GM23338 (cell line): ENCODE measurements at regions not wholly inside any gene's neighbourhood (a gene's known extent, or its start where the extent isn't known, plus 50 kb on each side); places are given as distances from the start of the nearest gene placed in this dataset.

Experiments
- ATAC-seq: fragments of 200-7000 bp; cut with Tn5 transposase; 3 replicates; pipeline ENCODE4 v1.9.1; 2020
- DNase-seq: peaks from one replicate; pipeline ENCODE4 v3.0.0-alpha.2; 2015; ENCODE audit warnings: low spot score
- H2AFZ ChIP-seq: fragments of 200-600 bp; sonication (generic); 2 replicates; pipeline ENCODE4 v1.8.0; 2016; ENCODE audit warnings: antibody characterized with exemption, mild to moderate bottlenecking, moderate library complexity
- H3F3A ChIP-seq: fragments of 200-600 bp; sonication (generic); replicated peaks from 2 replicates; pipeline ENCODE4 v1.8.0; 2017; ENCODE audit warnings: antibody characterized with exemption, mixed run types, low read depth
- H3K27ac ChIP-seq: fragments of 200-600 bp; sonication (generic); 2 replicates; pipeline ENCODE4 v1.6.1; 2016; ENCODE audit warnings: low read depth
- H3K27me3 ChIP-seq: fragments of 200-600 bp; sonication (generic); 2 replicates; pipeline ENCODE4 v1.8.0; 2016; ENCODE audit warnings: mild to moderate bottlenecking, mixed run types, moderate library complexity; ENCODE audit not compliant: insufficient read depth
- H3K36me3 ChIP-seq: fragments of 200-600 bp; sonication (generic); 2 replicates; pipeline ENCODE4 v1.8.0; 2016; ENCODE audit warnings: mild to moderate bottlenecking; ENCODE audit not compliant: insufficient read depth
- H3K4me1 ChIP-seq: fragments of 200-600 bp; sonication (generic); 2 replicates; pipeline ENCODE4 v1.8.0; 2016; ENCODE audit warnings: mild to moderate bottlenecking, moderate library complexity; ENCODE audit not compliant: insufficient read depth
- H3K4me2 ChIP-seq: fragments of 200-600 bp; sonication (generic); 2 replicates; pipeline ENCODE4 v1.7.1; 2017; ENCODE audit warnings: mixed run types
- H3K4me3 ChIP-seq: fragments of 200-600 bp; sonication (generic); 2 replicates; pipeline ENCODE4 v1.6.1; 2016; ENCODE audit warnings: mixed run types
- H3K79me2 ChIP-seq: fragments of 200-600 bp; sonication (generic); replicated peaks from 2 replicates; pipeline ENCODE4 v1.8.0; 2017; ENCODE audit warnings: mild to moderate bottlenecking; ENCODE audit not compliant: insufficient read depth
- H3K9me2 ChIP-seq: fragments of 200-600 bp; sonication (generic); 2 replicates; pipeline ENCODE4 v1.8.0; 2017; ENCODE audit not compliant: insufficient read depth
- H4K20me1 ChIP-seq: fragments of 200-600 bp; sonication (generic); replicated peaks from 2 replicates; pipeline ENCODE4 v1.8.0; 2017; ENCODE audit warnings: mild to moderate bottlenecking; ENCODE audit not compliant: insufficient read depth
- H3K27ac Mint-ChIP-seq: 2 replicates; pipeline ENCODE4 v1.8.0; 2020; ENCODE audit warnings: inconsistent platforms, mild to moderate bottlenecking, moderate library complexity, mixed read lengths
- H3K27me3 Mint-ChIP-seq: 3 replicates; pipeline ENCODE4 v1.8.0; 2022; ENCODE audit warnings: low read depth, mild to moderate bottlenecking, moderate library complexity, mixed read lengths, inconsistent platforms; ENCODE audit not compliant: insufficient read depth, poor library complexity
- H3K36me3 Mint-ChIP-seq: 3 replicates; pipeline ENCODE4 v1.8.0; 2021; ENCODE audit warnings: low read depth, mild to moderate bottlenecking, inconsistent platforms, moderate library complexity, mixed read lengths
- H3K4me1 Mint-ChIP-seq: 3 replicates; pipeline ENCODE4 v1.8.0; 2020; ENCODE audit warnings: mild to moderate bottlenecking, inconsistent platforms, mixed read lengths
- H3K4me3 Mint-ChIP-seq: 3 replicates; pipeline ENCODE4 v1.8.0; 2021; ENCODE audit warnings: moderate library complexity, mild to moderate bottlenecking, inconsistent platforms, mixed read lengths
- H3K9me3 Mint-ChIP-seq: 3 replicates; pipeline ENCODE4 v1.8.0; 2020; ENCODE audit warnings: moderate library complexity, mild to moderate bottlenecking, inconsistent platforms, mixed read lengths
- CREB1 ChIP-seq: fragments of 250-450 bp; sonication (Bioruptor Pico); IDR thresholded peaks from 2 replicates; pipeline ENCODE4 v1.5.0; 2020; ENCODE audit warnings: low read depth, mild to moderate bottlenecking, moderate library complexity
- CTCF ChIP-seq, 2 experiments: fragments of 200-600 bp in 1 of 2; sonication (generic) in 1 of 2; conservative IDR thresholded peaks; 2 replicates each; pipeline versions ENCODE4 v1.5.1 to v1.6.1; 2016 to 2017; ENCODE audit warnings: antibody characterized with exemption in 2 of 2, low read depth in 2 of 2, mild to moderate bottlenecking in 2 of 2, moderate library complexity in 1 of 2
- ETS1 ChIP-seq: IDR thresholded peaks from 2 replicates; pipeline ENCODE4 v1.6.1; 2016; ENCODE audit warnings: antibody characterized with exemption
- EZH2 ChIP-seq: fragments of 200-600 bp; sonication (generic); IDR thresholded peaks from one replicate; pipeline ENCODE4 v1.8.0; 2017; ENCODE audit warnings: antibody characterized with exemption, mild to moderate bottlenecking, low read depth; ENCODE audit not compliant: unreplicated experiment
- EZH2phosphoT487 ChIP-seq: fragments of 200-600 bp; sonication (generic); IDR thresholded peaks from one replicate; pipeline ENCODE4 v1.8.1; 2018; ENCODE audit warnings: antibody characterized with exemption; ENCODE audit not compliant: unreplicated experiment
- JUNB ChIP-seq: IDR thresholded peaks from one replicate; pipeline ENCODE4 v1.6.1; 2016; ENCODE audit warnings: antibody characterized with exemption; ENCODE audit not compliant: unreplicated experiment
- NANOG ChIP-seq: IDR thresholded peaks from 2 replicates; pipeline ENCODE4 v1.6.1; 2016; ENCODE audit warnings: antibody characterized with exemption, borderline replicate concordance
- POLR2AphosphoS5 ChIP-seq: IDR thresholded peaks from 2 replicates; pipeline ENCODE4 v1.6.1; 2016; ENCODE audit warnings: antibody characterized with exemption, low read depth
- REST ChIP-seq: IDR thresholded peaks from one replicate; pipeline ENCODE4 v1.6.1; 2018; ENCODE audit warnings: antibody characterized with exemption; ENCODE audit not compliant: unreplicated experiment
- STAT1 ChIP-seq: IDR thresholded peaks from one replicate; pipeline ENCODE4 v1.6.1; 2016; ENCODE audit warnings: antibody characterized with exemption; ENCODE audit not compliant: unreplicated experiment
- ZNF114 ChIP-seq: fragments of 250-450 bp; sonication (Bioruptor Pico); IDR thresholded peaks from 2 replicates; pipeline ENCODE4 v1.5.0; 2020; ENCODE audit warnings: mild to moderate bottlenecking, moderate library complexity
- ZNF331 ChIP-seq: fragments of 250-450 bp; sonication (Bioruptor Pico); IDR thresholded peaks from 2 replicates; pipeline ENCODE4 v1.5.0; 2020; ENCODE audit warnings: low read depth, mild to moderate bottlenecking, moderate library complexity
- ZNF462 ChIP-seq: fragments of 250-450 bp; sonication (Bioruptor Pico); IDR thresholded peaks from 2 replicates; pipeline ENCODE4 v1.5.0; 2020; ENCODE audit warnings: mild to moderate bottlenecking, moderate library complexity

- TF ChIP-seq ZNF331 (CRISPR knock-in tag) (no peak), JUNB (no peak), ZNF114 (CRISPR knock-in tag) (no peak), EZH2 (no peak), CREB1 (no peak)
These were observed 786.5 kb upstream of the ROBO1 start (continued) for GRCh38 chr3:80554304-80554703.

GRCh38 chr3:80553211-80553610 lies 785.4 kb upstream of the ROBO1 start:
- DNase-seq (no peak), ATAC-seq (no peak)
- TF ChIP-seq NANOG = no peak
- TF ChIP-seq REST = no peak
- no peak for TF ChIP-seq CTCF (conservative IDR thresholded peaks at IDR 0.05; ENCODE audit: low read depth in 2 of 2)
- no peak for TF ChIP-seq ZNF462 (CRISPR knock-in tag)
- TF ChIP-seq POLR2AphosphoS5 = no peak
- TF ChIP-seq CREB1 = no peak
- no peak for TF ChIP-seq STAT1
- no peak for TF ChIP-seq ETS1
- no peak for TF ChIP-seq ZNF114 (CRISPR knock-in tag)
- no peak for TF ChIP-seq EZH2
- TF ChIP-seq ZNF331 (CRISPR knock-in tag) = no peak
- no peak for TF ChIP-seq EZH2phosphoT487
- TF ChIP-seq JUNB = no peak
- Histone ChIP-seq H4K20me1 (no peaks in the 10 kb centered on the region), H2AFZ (no peak overlapping the region), H3K27ac (no peak overlapping the region), H3K4me1 (no peaks in the 10 kb centered on the region), H3K4me3 (no peak overlapping the region), H3K27me3 (no peaks in the 10 kb centered on the region), H3K79me2 (no peaks in the 10 kb centered on the region), H3K9me2 (no peaks in the 10 kb centered on the region), H3K36me3 (no peaks in the 10 kb centered on the region), H3F3A (no peaks in the 10 kb centered on the region), H3K4me2 (no peak overlapping the region)
- Mint-ChIP-seq H3K9me3 (no peaks in the 10 kb centered on the region), H3K4me1 (no peaks in the 10 kb centered on the region), H3K27ac (no peak overlapping the region), H3K27me3 (no peaks in the 10 kb centered on the region), H3K4me3 (no peak overlapping the region), H3K36me3 (no peaks in the 10 kb centered on the region)
